ENCODE measurements at regions not wholly inside any gene's neighbourhood (a gene's known extent, or its start where the extent isn't known, plus 50 kb on each side); places are given as distances from the start of the nearest gene placed in this dataset.

DNA sequence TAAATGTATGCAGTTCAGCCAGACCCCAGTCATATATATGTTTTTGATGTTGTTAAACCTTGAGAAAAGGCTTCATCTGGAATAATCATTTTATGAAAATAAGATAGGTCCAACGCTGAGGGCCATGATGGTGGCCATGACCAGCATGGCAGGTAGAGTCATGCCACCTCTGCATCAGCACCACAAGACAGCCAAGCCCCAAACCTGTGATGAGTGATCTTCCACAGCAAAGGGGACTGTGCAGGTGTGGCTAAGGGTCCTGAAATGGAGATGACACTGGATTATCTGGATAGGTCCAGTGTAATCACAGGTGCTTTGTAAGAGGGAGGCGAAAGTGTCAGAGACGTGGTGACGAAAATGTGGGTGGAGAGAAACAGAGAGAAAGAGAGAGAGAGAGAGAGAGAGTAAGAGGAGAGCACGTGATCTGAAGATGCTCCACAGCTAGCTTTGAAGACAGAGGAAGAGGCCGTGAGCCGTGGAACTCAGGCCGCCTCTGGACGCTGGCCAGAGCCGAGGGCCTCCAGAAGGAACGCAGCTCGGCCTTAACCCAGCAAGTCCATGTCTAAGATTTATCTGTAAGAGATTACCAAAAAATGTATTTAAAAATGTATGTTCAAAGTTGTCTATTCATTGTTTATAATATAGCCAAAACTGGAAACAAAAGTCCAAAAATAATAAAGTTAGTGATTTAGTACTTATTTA lies 304.4 kb upstream of the SHH start:
- DNase-seq (ENCODE audit: extremely low read depth, low read depth): no peak

DNA sequence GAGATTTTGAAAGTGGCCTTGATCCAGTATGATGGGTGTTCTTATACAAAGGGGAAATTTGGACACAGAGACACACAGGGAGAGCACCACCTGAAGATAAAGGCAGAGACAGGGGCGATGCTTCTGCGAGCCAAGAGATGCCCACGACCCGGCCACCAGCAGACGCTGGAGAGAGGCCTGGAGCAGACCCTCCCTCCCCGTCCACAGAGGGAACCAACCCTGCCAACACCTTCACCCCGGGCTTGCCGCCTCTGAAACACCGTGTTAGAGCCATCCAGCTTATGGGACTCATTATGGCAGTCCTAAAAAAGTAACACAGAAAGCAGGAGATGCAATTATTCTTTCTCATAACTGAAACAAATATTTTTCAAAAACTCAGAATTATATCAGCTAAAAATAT lies 303.3 kb upstream of the SHH start:
- DNase-seq (ENCODE audit: extremely low read depth, low read depth): no peak

DNA sequence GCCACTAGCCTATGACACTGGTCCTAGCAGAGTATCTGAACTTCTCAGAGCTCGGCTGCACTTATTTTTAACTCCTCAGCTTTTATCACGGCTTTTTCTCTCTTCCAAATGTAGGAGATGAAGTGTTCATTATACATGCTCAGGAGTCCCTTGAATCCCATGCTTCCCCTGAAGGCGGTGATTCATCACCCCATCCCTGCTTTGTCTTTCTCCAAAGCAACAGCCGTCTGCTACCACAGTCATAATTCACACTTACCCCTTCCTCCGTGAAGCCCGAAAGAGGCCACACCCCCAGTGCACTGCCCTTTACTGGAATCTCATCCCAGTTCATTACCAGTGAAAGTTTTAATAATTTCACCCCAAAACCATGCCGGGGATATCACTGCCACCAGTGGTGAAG lies 301.5 kb upstream of the SHH start:
- DNase-seq (ENCODE audit: extremely low read depth, low read depth): no peak

DNA sequence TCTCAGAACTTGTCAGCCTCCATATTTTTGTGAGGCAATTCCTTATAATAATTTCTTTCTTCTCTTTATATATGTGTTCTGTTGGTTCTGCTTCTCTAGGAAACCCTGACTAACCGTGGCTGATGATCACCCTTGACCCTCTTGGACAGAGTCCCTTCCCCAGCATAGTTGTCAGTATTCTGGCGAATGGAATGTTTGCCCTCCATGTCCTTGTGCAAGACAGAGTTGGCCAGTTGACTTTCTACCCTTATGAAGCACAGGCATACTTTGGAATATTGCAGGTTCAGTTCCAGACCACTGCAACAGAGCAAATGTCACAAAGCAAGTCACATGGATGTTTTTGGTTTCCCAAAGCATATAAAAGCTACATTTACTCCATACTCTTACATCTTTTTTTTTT lies 297.7 kb upstream of the SHH start:
- no peak for DNase-seq (ENCODE audit: extremely low read depth, low read depth)

DNA sequence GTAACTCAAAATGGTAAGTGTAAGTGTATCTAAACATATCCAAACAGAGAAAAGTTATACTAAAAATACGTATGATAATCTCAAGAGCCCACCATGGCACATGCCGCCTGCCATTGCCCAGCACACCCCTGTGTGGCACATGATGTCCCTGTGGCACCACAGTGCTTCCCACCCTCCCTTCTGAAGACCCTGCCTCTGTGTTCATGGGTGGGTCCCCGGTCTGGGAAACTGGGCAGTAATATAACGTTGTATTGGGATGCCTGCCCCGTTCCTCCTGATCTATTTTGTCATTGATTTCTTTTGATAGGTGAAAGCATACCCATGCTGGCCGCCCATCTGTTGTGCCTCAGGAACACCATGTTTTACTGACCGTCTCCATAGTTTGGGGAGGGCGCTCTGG lies 296.8 kb upstream of the SHH start:
- DNase-seq (ENCODE audit: extremely low read depth, low read depth): no peak

DNA sequence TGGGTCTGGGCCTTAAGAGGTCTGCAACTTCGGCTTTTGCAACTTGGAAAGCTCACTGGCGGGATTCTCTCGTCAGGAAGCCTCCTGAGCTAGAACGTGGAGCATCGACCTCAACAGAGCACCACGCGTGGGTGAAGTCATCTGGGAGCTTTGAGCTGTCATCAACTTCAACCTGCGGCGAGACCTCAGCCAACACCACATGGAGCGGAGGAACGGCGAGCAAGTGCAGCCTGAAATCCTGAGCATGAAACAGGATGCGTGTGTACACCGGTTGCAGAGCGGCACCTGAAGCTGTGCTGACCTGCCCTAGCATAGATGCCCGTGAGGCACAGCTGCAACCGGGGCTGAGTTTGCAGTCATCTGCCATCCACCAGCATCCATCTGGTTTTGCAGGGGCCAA lies 295.7 kb upstream of the SHH start:
- DNase-seq (ENCODE audit: extremely low read depth, low read depth): no peak

DNA sequence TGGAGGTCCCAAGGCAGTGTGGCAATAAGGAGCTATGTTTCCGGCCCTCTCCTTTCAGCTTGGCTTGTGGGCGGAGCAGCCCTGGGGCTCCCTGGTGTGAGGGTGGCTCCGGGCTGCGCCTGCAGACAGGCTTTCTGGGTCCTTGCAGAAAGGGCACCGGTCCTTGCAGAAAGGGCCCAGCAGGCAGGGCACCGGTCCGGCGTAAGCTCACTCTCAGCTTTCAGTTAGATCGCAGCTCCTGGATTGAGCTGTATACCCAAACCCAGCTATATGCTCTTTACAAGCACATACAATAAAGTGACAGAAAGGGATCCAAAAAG lies 293.8 kb upstream of the SHH start:
- DNase-seq (ENCODE audit: extremely low read depth, low read depth): no peak

DNA sequence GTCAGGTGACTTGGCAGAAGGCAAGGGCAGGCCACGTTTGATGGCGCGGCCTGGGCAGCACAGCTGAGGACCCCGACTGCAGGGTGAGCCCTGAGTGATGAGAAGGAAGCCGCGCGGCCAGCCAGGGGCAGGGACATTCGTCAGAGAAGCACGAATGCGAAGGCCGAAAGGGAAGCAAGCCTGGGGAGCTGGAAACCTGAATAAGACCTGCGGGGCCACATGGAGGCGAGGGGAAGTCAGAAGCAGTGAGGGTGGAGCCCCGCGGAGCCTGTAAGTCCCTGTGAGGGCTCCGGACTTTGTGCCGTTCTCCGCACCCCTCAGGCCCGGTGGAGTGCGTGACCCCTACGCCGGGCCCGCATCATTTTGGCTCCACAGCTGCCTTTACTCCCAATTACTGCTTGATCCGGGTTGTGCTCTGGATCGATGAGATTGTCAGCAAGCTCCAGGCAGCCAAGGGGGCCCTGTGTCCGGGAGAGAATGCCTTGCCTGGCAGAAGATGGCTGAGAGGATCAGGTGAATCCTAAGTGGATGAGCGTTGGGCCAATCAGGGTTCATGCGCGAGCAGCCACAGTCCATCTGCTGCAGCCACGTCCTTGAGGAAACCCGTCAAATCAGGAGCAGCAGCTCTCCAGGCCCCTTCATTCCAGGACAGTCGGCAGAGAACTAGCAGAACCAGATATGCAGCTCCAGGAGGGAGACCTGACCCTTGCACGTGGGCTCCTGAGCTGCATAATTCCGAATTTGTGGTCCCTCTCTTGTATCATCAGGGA lies 293.3 kb upstream of the SHH start:
- no peak for DNase-seq (ENCODE audit: extremely low read depth, low read depth)

DNA sequence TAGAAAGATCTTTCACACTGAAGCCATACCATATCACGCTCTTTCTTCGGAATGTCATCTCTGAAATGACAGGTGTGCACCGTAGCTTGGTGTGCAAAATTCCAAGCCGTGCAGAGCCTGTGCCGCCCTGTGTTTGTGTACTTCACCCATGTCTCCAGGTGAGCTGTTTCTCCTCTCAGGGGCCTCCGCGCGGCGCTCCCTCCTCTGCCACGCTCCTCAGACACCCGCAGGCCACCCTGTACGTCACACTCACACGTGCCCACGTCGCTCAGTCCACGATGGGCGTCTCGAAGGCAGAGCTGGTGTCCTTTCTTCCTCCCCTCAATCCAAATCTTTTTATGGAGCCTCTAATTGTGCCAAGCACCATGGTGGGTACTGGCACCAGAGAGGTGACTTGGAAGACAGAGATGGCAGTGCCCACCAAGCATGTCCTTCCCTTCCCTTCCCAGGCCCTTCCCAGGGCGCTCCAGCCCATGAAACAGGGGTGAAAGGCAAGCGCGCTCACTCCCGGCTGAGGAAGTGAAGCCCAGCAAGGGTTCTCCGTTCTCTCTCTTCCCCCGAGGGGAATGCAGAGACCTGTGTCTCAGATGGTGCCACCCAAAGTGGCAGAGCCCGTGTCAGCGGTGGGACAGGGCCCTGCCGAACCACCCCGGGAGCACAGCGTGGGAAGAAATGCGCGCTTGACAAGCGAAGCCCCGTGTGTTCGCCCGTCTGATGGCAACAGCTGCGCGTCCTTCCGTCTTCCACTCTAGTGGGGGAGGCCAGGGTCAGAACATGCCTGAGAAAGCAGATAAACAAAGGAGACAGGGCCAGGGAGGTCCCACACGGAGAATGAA lies 292.5 kb upstream of the SHH start:
- no peak for DNase-seq (ENCODE audit: extremely low read depth, low read depth)

DNA sequence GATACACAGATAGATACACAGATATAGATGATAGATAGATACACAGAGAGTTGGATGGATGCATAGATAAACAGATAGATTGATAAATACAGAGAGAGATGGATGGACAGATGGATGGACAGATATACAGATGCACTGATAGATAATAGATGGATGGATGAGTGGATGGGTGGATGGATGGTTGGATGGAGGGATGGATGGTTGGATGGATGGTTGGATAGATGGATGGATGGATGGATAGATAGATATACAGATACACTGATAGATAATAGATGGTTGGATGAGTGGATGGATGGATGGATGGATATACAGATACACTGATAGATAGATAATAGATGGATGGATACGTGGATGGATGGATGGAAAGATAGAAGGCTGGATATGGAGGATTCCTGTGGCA lies 290.0 kb upstream of the SHH start:
- DNase-seq (ENCODE audit: extremely low read depth, low read depth): no peak

DNA sequence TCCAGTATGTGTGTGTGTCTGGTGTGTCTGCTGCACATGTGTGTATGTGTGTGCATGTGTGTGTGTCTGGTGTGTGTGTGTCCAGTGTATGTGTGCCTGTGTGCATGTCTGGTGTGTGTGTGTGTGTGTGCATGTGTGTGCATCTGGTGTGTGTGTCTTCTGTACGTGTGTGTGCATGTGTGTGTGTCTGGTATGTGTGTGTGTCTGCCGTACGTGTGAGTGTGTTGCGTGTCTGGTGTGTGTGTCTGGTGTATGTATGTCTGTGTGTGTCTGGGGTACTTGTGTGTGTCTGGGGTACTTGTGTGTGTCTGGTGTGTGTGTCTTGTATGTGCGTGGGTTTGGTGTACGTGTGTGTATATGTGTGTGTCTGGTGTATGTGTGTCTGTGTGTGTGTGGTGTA lies 289.1 kb upstream of the SHH start:
- DNase-seq (ENCODE audit: extremely low read depth, low read depth): no peak

DNA sequence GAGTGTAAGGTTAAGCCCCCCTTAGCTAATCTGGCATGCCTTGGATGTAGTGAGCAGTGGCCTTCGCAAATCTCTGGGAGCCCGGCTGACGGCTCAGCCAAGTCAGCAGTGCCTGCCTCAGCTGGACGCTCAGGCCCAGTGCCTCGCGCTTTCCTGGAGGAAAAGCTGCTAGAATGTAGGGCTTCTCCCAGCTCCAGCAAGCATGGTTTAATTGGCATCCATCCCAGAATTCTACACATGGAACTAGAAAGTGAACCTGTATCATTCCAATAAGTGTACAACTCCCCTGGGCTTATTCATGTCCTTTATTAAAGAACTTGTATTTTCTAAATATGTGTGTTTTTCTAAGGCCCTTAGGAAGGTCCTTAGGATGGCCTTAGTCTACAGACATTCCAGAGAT lies 287.8 kb upstream of the SHH start:
- no peak for DNase-seq (ENCODE audit: extremely low read depth, low read depth)

DNA sequence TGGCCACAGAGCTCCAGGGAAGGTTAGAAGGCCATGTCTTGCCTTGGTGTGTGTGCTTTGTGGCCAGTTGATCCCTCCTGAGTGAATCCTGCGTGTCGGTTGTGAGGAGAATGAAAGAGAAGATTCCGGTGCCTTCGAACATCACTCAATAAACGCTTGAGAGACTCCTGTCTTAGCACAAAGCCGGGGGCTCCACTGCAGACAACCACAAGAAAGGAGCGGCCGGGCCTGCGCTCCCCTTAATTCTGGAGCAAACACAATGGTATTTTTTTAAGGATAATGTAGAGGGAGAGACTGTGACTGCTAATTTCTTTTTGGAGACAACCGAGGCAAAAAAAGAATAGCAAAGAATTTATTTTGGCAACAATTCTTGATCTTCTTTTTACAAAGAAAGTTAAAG lies 286.8 kb upstream of the SHH start:
- no peak for DNase-seq (ENCODE audit: extremely low read depth, low read depth)

DNA sequence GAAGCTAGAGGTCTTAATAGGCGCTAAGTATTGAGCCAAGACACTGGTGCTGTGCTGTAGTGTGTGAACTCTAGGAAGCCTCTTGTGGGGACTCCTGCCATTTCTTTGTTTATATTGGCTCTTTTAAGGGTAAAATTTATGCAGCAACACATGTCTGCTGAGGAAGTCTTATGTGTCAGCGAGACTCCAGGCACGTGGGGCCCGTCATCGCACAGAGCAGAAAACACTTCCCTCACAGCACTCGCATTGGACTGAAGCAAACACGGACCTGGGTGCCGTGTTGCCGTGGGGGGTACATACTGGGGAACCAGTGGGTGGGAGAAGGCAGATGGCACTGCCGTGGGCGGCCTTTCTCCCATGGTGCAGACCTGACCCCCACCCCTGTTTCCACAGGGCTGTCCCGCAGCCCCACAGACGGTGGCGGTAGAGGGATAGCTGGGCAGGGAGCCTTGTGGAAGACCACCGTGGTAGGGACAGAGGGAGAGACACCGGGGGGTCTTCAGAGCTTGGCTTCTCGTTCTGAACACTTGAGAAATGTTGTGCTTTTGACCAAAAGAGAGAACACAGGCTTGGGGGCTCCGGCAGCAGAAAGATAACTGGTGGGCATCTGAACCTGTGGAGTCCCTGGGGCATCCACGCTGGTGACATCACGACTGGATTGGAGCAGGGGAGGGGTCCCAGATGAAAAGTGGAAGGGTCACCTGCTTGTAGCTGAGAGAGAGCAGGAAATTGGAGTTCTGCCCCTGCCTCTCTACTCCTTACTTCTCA lies 284.7 kb upstream of the SHH start:
- DNase-seq (ENCODE audit: extremely low read depth, low read depth): no peak

DNA sequence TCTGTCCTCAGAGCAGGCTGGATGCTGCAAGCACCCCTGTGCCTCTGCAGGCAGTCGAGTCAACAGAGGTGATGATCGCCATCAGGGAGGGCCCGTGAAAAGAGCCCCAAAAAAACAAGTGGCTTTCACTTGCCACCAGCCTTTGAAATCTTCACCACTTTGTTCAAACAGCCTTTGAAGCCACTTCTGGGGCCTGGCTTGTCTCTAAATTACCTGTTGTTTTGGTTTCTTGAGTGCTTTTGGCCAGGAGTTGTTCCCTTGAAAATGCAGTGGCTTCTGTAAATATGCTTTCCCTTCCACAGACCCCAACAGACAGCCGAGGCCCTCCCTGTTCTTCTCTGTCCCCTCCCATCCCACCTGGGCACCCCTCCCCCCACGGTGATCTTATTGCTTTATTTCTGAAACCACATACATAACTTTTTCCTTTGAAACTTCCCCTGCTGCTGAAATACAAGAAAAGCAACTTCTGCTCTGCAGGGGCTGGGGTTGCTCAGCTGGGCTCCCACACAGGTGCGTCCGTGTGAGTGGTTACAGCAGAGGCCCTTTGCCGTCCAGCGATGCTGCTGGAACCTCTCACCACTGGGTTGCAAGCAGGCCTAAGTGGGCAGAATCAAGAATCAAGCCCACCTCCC lies 283.8 kb upstream of the SHH start:
- no peak for DNase-seq (ENCODE audit: extremely low read depth, low read depth)

DNA sequence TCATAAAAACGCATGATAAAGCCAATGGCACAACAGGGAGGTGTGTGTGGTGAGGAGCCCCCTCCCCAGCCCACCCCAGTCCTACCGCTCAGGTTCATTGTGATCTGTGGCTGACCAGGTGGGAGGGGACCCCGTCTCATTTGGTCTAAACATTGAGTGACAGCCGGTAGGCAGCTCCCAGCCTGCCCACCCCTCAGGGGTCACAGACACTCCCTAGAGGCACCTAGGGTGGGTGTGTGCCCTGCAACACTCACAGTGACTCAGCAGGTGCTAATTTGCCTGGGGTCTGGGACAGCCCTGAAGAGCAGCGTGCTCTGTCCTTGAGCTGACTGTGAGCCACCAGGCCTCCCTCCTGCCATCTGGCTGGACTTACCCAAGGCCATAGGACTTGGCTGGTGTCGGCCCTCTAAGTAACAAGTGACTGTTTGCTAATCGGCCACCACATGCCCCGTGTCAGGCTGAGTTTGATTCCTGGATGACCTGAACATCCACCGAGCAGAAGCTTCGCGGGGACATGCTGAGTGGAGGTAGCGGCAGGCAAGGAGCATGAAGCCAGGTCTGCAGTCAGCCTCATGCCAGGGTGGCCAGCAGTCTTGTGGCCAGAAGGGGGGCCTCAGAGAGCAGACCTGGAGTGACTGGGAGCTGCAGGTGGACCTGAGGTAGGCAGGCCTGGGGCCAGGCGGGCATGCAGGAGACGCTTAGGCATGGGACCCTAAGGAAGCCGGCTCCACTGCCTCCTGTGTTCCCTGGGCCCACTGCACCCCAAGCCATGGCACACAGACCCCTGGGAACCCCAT lies 282.3 kb upstream of the SHH start:
- no peak for DNase-seq (ENCODE audit: extremely low read depth, low read depth)

DNA sequence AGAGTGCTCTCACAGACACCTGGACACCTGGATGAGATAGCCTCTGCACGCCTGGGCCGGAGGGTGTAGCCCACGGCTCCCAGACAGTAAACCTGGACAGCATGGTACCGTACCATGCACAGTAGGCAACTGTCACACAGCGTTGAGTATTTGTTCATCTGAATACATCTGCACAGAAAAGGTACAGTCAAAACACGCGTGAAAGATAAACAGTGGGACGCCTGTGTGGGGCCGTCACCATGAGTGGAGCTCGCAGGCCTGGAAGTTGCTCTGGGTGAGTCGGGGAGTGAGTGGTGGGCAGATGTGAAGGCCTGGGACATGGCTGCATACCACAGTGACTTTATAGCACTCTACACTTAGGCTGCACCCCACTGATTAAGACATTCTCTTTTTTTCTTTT lies 280.0 kb upstream of the SHH start:
- no peak for DNase-seq (ENCODE audit: extremely low read depth, low read depth)

DNA sequence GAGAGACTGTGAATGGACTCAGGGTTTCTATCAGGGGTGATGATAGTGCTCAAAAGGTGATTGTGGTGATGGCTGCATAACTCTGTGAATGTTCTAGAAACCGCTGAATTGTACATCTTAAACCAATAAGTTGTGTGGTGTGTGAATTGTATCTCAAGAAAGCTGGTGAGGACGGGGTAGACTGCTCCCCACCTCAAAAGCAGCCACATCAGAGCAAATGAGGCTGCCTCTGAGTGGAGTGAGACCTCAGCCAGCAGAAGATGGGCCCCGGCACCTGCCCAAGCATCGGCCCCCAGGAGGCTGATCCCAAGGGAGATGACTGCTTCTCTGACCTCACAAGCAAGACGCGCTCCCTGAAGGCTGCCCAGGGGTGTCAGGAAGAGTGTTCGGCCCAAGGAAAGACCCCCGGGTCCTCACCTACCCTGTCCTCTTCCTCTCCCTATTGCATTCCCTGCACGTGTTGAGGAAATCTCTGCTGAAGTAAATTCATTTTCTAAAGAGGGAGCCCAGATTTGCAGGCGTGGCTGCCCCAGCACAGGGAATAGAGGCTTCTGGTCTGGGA lies 279.3 kb upstream of the SHH start:
- no peak for DNase-seq (ENCODE audit: extremely low read depth, low read depth)

DNA sequence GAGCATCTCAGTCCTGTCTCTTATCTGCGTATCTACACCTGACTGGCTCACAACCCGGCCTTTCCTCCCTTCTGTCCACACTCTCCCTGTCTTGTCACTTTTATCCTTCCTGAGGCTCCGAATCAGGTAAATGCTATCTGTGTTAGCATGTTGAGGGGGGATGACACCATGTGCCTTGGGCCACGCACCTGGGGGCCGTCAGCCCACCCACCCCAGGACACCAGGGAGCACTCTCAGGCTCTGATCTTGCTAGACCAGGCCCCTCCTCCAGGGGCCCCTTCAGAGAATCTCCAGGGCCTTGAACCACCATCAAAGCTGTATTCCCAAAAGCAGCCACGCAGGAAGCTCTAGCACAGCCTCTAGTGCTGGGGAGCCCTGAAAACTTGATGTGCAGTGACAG lies 278.7 kb upstream of the SHH start:
- DNase-seq (ENCODE audit: extremely low read depth, low read depth): no peak

DNA sequence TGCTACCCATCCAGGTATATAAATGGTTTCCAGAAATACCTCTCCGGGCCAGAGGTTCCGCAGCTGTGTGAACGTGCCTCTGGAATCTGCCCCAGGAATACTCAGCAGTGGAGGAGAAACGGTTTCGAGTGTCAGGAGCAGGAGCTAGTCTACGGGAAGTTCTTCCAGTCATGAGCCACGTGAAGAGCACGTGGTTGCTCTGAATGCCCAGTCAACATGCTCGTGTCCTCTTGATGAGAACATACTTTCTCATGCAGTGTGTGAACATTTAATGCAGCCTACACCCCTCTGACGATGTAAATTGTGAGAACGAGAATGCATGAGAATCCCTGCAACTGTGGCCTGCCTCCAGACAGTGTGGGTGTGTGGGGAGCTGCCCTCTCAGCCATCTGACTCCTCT lies 277.0 kb upstream of the SHH start:
- no peak for DNase-seq (ENCODE audit: extremely low read depth, low read depth)
